GM21526 (cell line): ENCODE measurements at regions not wholly inside any gene's neighbourhood (a gene's known extent, or its start where the extent isn't known, plus 50 kb on each side); places are given as distances from the start of the nearest gene placed in this dataset.

Source experiments
- ATAC-seq: cut with Tn5 transposase; IDR thresholded peaks from one replicate; pipeline ENCODE4 v1.9.1; 2021; ENCODE audit warnings: moderate library complexity; ENCODE audit not compliant: unreplicated experiment, low FRiP score

DNA sequence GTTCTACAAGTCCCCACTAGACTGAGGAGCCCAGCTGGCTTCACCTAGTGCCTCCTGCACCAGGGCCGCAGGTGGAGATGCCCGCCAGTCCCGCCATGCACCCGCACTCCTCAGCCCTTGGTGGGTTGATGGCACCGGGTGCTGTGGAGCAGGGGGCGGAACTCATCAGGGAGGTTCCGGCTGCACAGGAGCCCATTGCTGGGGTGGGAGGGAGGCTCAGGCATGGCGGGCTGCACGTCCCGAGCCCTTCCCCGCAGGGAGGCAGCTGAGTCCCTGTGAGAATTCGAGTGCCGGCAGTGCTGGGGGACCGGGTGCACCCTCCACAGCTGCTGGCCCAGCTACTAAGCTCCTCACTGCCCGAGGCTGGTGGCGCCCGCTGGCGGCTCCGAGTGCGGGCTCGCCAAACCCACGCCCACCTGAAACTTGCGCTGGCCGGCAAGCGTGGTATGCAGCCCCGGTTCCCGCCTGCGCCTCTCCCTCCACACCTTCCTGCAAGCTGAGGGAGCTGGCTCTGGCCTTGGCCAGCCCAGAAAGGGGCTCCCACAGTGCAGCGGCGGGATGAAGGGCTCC is 252.7 kb upstream of the TCF4 start:
- ATAC-seq, result no peak

DNA sequence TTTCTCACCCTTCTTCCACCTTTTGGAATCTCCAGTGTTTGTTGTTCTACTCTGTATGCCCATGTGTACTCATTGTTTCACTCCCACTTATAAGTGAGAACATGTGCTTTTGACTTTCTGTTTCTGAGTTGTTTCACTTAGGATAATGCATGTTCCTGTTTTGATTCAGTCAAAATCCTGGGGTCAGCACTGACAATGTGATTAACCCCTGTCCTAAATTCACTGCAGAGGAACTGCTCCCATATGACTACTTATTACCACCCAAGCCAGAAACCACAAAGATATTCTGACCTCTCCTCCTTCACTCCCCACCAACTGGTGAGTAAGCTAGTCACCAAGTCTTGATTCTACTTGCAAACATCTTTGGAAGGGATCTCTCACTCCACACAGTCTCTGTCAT is 251.4 kb upstream of the TCF4 start:
- ATAC-seq, result no peak

DNA sequence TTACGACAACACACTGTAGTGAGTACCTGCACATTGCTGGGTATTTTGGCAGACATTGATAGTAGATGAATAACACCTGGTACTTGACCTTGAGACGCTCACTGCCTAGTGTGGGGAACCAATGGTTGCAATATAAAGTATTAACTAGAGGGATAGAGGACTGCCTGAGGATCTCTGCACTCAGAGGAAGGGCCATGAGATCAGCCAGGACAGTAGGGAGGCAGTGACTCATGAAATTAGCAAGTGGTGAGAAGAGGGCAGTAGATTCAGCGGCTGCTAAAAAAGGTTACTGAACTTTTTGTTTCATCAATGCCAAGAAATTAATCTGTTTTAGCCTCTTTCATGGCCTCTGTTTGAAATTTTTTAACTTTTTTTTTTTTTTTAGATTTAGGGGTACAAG is 250.8 kb upstream of the TCF4 start:
- ATAC-seq, result no peak

DNA sequence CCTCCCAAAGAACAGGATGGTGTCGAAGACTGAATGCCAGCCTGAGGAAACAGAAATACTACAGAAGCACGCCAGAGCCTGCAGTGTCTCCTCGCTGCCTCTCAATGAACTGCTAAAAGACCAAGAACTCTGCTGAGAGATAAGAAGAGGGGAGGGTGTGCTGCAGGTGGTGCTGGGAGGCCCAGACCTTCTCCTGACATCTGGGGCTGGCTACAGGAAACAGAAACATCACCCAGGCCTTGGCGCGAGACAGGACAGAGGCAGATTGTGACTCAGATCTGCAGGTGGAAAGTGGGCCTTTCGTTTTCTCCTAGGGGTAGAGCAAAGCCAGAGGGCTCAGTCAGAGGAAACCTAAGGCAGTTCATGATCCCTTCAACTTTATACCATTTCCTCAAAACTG is 250.3 kb upstream of the TCF4 start:
- no peak for ATAC-seq

DNA sequence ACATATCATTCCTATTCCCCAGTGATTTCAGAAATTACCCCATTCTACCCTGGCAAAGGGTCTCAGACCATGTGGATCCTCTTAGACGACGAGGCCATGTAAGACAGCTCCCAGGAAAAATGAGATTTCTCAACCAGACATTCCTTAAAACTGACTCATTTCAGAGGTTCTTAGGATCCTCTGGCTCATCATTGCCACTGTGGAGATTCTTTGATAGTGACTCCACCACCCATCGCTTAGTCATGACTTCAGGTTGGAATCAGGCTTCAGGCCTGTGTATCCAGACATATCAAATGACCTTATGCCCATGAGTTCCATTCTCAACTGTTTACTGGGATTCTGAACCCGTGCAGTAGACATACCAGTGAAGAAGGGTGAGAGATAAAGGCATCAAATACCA is 245.6 kb upstream of the TCF4 start:
- ATAC-seq, result no peak

DNA sequence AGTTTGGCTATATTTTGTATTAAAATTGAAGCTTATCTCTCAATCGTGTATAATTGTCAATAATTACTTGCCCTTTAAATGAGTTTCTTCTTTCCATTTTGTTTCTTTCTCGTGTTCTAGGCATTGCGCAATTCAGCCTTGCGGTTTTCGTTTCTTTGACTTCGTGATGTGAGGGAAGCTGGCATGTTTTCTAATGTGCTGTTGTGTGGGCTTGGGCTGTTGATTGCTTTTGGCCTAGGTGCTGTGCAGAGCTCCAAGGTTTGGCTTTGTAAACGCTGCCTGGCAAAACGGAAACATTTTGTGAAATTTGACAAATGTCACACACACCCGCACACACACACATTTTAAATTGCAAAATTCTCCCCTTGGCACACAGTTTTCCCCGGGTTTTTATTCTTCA is 242.6 kb upstream of the TCF4 start:
- ATAC-seq, result no peak

DNA sequence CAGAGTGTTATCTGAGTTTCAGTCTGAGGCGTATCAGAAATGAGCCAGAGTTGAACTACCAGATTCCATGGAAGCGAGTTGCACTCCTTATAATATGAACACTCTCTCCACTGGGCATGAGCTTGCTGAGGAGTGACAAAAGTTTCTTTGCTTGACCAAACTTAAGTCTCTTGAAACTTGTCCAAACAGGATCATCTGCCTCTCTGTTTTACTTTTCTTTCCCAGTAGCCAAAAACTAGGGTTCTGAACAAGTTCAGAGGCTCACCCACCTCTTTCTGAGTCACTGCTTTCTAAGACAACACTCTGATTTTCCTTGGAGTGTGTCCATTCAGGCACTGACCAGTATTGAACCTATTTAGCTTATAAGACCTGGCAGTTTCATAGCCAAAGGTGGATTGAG is 233.2 kb upstream of the TCF4 start:
- no peak for ATAC-seq

DNA sequence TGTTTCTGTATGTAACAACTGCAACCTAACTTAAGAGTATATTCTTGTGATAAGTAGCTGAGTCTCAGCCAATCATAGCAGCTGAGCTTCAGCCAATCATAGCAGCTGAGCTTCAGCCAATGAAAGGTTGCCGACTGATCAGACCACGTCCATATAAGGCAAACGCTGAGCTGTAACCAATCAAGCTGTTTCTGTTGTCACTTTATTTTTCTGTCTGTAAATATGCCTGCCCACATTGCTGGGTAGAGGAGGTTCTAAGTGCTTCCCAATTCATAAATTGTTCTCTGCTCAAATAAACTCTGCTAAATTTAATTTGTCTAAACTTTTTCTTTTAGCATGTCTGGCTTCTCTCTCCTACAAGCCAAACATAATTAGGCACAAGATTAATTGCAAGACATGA is 231.5 kb upstream of the TCF4 start:
- no peak for ATAC-seq

DNA sequence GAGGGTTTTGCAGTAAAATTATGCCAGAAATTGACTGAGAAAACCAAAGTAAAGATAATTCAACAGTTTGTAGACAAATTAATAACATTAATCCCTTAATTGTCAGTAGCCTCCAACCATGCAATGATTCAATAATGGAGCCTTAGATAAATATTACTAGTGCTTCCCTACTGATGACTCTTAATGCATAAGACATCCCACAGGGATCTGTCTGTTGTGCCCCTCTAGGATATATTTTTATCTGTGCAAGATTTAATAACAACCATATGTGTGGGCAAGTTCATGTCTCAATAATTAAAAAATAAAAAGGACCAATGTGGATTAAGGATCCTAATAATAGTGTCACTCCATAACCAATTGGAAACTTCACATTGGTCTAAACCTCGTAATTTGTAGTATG is 230.3 kb upstream of the TCF4 start:
- ATAC-seq, result no peak

DNA sequence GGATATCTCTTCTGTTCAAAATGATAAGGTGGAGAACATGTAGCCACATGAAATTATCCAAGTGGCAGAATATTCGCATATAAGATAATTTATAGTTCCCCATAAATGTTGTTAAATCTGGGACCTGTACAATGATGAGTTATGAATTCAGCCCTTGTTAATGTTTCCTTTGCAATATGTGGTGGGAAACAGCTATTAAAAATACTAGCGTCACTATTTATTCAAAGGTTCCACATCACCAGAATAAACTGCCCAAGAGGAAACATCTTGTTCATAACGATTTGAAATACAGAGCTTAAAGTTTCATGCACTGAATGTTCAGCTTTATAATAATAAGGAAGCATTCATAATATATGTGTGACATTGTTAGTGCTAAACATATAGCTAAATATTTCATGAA is 223.9 kb upstream of the TCF4 start:
- no peak for ATAC-seq

DNA sequence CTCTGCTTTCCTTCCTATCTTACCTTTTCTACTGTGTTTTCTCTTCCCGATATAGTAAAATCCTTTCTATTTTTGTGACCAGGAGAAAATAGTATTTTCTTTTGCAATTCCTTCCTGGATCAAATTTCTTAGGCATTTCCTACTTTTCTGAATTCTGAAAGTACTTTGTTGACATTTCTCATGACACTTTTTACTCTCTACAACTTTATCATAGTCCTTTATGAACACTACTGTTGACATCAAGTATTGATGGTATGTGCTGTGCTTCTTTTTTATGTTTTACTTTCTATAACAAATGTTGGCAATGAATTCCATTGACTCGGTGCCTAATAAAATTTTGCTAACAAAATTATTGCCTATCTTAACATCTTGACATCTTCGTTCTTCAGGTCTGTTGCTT is 217.7 kb upstream of the TCF4 start:
- ATAC-seq, result no peak

DNA sequence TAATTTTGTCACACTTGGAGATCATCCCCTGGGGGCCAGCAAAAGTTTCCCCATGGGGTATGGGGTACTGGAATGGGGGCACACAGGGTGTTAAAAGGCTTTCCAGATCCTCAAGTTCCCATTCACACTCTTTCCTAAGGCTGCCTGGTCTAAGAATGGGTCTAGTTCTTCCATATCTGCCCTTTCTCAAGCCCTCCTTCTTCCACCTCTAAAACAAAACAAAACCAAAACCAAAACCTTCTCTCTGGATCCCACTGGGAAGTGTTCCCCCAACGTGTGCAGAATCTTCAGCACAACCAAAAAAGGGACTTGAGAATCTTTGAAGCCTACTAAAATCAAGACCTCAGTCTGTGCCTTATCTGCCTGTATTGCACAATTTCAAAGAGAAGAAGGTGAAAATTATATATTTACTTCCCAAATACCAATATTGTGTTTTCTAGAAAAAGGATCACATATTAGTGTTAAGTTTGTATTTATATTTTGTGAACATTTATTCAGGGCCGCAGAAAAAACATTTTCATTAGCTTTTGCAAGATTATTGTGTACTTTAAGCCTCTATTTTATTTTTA is 207.2 kb upstream of the TCF4 start:
- no peak for ATAC-seq

DNA sequence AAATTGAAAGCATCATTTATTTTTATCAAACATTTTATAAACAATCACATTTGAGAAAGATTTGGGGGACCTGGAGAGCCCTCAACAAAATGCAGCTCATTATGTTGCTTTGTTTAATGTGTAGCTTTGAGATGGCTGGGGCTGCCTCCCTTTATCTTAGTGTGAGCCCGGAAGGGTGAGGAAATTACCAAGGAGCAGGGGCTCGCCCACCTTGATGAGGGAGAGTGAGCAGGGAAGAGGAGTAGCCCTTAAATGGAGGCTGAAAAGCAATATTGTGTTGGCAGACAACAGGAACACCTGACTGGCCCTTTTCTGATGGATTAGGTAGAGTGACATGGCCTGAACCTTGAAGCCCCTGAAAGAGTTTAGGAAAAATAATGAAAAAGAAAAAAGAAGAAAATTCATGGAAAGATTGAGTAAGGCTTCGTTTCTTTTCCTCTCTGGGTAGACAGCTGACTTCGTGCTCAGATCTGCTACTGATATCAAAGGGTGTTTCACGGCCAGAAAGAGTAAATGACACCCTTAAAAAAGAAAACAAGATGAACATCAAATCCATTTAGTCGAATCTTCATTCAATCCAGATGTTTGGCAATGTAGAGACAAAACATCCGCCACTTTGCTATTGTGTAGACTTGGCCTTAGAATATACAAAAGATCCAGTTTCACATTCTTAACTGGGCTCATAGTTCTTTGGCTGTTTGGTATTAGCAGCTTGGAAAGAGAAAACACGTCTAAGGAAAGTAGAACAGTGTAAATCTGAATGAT is 206.5 kb upstream of the TCF4 start:
- no peak for ATAC-seq

DNA sequence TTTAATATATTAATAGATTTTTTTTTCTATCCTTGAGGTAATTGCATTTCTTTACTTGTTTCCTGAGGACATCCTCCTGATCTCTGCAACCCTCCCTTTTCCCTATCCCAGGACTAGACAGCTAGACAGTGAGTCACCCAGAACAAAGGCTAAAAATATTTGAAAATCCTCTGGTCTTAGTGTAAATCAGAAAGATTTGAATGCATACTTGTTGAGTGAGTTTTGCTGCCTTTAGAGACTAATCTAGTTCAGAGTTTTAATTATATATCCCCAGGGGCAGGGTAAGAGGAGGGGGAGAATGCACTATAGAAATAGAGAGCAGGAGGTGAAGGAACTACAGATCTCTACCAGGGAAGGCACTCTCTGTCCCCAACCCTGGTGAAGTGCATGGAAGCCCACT is 202.3 kb upstream of the TCF4 start:
- ATAC-seq, result no peak

DNA sequence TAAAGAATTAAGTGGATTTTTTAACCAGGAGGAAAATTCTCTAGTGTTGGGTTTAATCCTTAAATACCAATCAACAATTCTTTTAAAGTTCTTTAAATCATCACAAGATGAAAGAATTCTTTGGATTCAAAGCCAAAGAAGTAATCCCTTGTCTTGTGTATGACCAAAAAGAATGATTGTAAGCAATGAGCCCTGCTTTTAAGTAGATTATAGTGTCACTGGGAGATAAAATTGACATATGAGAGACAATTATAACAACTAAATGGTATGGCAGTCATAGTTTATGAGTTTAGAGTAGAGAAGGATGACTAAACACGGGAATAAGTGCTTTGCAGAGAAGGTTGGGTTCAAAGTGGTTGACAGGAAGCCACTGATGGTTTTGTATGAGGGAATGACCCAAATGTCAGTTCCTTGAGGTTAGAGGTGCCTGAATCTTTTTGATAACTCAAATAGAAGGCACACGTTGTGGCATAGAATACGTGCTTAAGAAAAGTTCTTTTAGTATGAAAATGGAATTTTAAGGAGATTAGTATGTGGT is 199.6 kb upstream of the TCF4 start:
- ATAC-seq, result no peak

DNA sequence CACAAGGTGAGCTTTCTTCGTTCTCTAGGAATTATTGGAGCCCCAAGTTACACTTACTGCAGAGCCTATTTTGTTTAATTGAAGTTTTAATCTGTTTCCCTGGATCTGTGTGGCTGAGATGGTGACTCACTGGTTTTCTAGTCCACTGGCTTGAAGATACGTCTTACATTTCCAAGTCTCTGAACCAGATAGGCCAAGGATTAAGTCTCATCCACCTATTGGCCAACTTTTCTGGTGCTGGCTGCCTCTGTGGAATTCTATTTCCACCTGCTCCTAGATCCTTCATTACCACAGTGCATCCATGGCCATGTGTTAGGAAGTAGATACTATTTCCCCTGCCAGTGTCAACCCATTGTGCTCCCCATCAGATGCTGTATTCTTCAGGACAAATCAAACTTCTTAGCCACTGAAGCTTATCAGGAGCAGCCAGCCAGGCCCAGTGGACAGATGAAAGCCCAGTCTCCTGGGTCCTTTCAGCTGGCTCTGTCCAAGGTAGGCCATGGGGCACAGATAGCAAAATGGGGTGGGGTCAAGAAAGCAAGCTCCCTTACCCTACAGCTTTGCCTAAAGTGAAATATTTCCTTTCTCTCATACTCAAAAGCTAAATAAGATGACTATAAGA is 198.8 kb upstream of the TCF4 start:
- no peak for ATAC-seq

DNA sequence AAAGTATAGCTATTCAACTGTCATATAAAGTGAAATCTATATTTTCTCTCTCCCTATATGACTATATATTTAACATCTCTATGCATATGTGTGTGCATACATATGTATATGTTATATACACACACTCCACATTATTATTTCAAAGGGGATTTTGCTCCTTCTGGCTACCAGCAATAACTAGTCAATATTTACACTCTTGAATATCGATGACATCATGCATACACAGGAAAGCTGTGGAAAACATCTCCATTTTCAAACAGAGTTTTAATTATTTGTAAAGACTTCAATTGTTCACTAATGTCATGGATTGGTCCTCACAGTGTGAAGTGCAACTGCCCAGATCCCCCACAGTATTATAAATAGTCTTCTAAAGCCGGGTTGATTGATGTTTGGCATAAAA is 195.9 kb upstream of the TCF4 start:
- no peak for ATAC-seq

DNA sequence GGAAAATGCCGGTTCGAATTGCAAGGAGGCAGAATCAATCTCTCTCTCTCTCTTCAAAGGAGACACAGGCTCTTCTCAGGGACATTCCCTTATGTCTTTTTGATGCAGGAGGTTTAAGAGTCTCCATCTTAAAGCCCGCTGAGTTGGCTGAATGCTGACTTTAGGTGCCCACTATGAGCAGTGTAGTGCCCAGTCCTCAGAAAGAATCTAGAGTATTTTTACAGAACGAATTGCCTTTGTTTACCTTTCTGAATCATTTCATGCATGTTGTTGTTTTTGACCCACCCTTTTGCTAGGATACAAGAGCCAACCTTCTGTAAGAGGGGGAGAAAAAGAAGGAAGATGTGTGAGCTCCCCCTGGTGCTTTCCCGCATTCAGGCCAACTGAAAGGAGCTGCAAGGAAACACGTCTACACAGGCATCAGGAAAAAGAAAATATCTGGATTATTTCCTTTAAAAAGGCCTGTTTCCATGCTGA is 193.5 kb upstream of the TCF4 start:
- no peak for ATAC-seq

DNA sequence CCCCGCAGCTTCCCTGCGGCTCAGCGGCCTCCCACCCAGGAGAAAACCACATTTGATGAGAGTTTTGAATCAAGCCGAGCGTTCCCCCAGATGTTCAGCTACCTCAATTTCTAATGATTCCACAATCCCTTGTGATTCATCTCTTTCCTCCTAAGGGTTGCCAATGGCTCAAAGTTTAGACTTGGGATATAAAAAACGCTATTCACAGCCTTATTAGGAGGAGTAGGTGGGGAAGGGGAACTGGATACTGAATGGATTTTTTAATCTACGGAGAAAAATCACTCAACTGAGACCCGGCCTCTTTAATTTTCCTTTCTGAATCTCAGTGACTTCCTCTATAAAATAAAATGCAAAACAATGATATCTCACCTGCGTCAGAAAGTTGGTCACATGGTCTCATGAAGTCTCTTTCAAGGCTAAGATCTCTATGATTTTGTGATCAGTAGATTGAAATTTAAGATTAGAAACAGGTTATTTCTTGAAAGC is 192.6 kb upstream of the TCF4 start:
- ATAC-seq, result no peak

DNA sequence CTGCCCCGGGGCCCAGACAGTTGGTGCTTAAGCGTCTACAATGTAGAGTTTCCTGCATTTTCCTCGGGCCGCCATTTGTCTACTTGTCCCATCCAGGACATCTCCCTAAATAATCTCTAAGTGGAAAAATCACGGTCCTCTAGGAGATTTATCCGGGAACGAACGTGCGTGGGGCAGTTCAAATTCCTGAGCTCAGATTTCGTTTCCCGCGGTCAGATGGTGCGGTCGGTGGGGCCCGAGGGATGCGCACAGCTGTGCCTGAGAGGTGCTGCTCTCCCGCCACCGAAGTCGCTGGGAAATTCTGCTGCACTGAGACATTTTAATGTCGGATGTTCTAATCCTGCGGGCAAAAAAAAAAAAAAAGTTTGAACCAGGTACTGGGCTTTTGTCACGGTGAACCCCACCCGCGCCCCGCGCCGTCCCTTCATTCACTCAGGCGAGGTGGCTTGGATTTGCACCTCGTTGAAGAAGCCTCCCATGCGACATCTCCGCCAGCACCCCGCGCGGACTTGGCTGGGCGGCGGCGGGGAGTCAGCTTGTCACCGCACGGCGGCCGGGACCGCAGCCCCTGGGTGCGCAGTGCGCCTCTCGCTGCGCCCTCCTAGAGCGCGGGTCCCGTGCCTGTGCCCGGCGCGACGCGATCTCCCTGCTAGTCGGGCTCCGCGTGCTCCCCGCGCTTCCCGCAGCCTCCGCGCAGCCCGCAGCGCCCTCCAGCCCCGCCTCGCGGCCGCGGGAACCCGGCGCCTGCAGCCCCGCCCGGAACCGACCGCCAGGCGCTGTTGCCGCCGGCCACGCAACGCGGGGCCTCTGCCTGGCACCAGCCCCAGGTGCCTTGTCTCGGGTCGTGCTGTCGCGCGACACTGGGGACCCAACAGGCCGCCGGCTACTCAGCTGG is 191.9 kb upstream of the TCF4 start:
- peak; percentile 49 for ATAC-seq
